Breast epithelium (tissue), 4 donors: ENCODE measurements at regions not wholly inside any gene's neighbourhood (a gene's known extent, or its start where the extent isn't known, plus 50 kb on each side); places are given as distances from the start of the nearest gene placed in this dataset.
A peak's percentile ranks its signal among the peaks of the same experiment; 100 is the strongest.

Source experiments
- DNase-seq, 2 donors: peaks; one replicate each; pipeline ENCODE4 v3.0.0-alpha.2; 2019; ENCODE audit warnings: low spot score in 2 of 2
- H3K27ac ChIP-seq, 2 donors: fragments of 200-600 bp; sonication (generic) in 1 of 2; one replicate each; pipeline ENCODE4 v1.5.1; 2016 to 2019; ENCODE audit warnings: mild to moderate bottlenecking in 1 of 2
- H3K27me3 ChIP-seq, 2 donors: fragments of 200-600 bp; sonication (generic) in 1 of 2; one replicate each; pipeline versions ENCODE4 v1.5.1 to v1.6.0; 2017 to 2019; ENCODE audit warnings: control low read depth in 1 of 2, mild to moderate bottlenecking in 1 of 2
- H3K36me3 ChIP-seq: fragments of 200-600 bp; one replicate; pipeline ENCODE4 v1.5.1; 2019
- H3K4me1 ChIP-seq, 2 donors: fragments of 200-600 bp; sonication (generic); one replicate each; pipeline ENCODE4 v1.5.1; 2016 to 2019; ENCODE audit warnings: control low read depth in 1 of 2
- H3K4me3 ChIP-seq, 3 donors: fragments of 200-600 bp; sonication (generic); 1 replicate in 2 of 3; 2 replicates in 1 of 3; pipeline ENCODE4 v1.5.1; 2016 to 2019; ENCODE audit warnings: mild to moderate bottlenecking in 3 of 3, moderate library complexity in 2 of 3
- H3K9me3 ChIP-seq, 2 donors: fragments of 200-600 bp; sonication (generic) in 1 of 2; one replicate each; pipeline ENCODE4 v1.5.1; 2016 to 2019; ENCODE audit warnings: control low read depth in 1 of 2
- POLR2A ChIP-seq: fragments of 450-650 bp; IDR thresholded peaks from one replicate; pipeline ENCODE4 v1.6.1; 2016; ENCODE audit warnings: antibody characterized with exemption, mild to moderate bottlenecking, moderate library complexity
- POLR2AphosphoS5 ChIP-seq, 3 donors: sonication (generic); formaldehyde crosslinking; IDR thresholded peaks; one replicate each; pipeline ENCODE4 v1.6.1; 2017; ENCODE audit warnings: antibody characterized with exemption in 3 of 3
- intact Hi-C: fragments of 100-400 bp; cut with DNase I; formaldehyde crosslinking; loops from one replicate; pipeline ENCODE4 v1.15.1; 2023; ENCODE audit warnings: low total_unique reads
- TF ChIP-seq, protein P1 (sequence below), 3 donors: fragments of 450-650 bp; IDR thresholded peaks; one replicate each; pipeline ENCODE4 v1.5.1; 2016 to 2017; ENCODE audit warnings: antibody characterized with exemption in 3 of 3, mild to moderate bottlenecking in 3 of 3, moderate library complexity in 3 of 3

DNA sequence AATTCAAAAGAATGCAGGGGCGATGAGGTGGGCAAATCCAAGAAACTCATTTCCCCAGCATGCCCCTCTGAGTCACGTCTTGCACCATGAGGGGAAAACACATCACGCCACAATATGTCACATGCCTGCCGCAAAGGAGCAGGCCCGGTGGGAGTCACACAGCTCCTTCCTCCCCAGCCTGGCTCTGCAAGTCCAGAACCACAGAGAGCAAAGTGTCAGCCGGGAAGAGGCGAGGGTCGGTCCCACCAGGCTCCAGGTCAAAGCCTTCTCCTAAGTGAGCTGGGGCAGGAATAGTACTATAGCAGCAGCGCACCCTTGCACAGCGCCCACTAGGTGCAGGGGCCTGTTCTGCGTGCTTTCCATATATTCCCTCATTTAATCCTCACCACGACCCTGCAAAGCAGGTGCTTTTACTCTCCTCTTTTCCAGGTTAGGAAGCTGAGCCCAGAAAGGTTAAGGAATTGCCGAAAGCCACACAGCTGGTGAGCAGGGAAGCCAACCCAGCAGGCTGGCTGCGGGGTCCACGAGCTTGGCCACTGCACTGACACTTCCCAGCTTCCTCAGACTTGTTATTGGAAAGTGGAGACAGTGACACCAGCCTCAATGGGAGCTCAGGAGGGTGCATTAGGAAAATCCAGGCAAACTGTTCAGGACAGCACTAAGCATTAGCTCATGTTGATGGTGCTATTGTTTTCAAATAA is 94.0 kb upstream of the ZMIZ1 start:
- TF ChIP-seq, protein P1, sequence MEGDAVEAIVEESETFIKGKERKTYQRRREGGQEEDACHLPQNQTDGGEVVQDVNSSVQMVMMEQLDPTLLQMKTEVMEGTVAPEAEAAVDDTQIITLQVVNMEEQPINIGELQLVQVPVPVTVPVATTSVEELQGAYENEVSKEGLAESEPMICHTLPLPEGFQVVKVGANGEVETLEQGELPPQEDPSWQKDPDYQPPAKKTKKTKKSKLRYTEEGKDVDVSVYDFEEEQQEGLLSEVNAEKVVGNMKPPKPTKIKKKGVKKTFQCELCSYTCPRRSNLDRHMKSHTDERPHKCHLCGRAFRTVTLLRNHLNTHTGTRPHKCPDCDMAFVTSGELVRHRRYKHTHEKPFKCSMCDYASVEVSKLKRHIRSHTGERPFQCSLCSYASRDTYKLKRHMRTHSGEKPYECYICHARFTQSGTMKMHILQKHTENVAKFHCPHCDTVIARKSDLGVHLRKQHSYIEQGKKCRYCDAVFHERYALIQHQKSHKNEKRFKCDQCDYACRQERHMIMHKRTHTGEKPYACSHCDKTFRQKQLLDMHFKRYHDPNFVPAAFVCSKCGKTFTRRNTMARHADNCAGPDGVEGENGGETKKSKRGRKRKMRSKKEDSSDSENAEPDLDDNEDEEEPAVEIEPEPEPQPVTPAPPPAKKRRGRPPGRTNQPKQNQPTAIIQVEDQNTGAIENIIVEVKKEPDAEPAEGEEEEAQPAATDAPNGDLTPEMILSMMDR (IDR thresholded peaks at IDR 0.05), result peak in 2 of 3 donors; percentile 34 to 53
- TF ChIP-seq POLR2AphosphoS5 (IDR thresholded peaks at IDR 0.05) (peak in 2 of 3 donors; percentile 36 to 95), POLR2A (no peak)
- peak overlapping the region; percentile 47 to 70 (median 59) for H3K4me3 ChIP-seq
- DNase-seq, result peak in 1 of 2 donors; percentile 61
- peaks cover 16 to 17% of the 10 kb centered on the region in 2 donors for H3K4me1 ChIP-seq
- H3K27ac ChIP-seq, result peak overlapping the region; percentile 100
- H3K9me3 ChIP-seq, result no peaks in the 10 kb centered on the region
- no peaks in the 10 kb centered on the region for H3K36me3 ChIP-seq
- intact Hi-C loops, result no loop called here
- no peaks in the 10 kb centered on the region for H3K27me3 ChIP-seq

DNA sequence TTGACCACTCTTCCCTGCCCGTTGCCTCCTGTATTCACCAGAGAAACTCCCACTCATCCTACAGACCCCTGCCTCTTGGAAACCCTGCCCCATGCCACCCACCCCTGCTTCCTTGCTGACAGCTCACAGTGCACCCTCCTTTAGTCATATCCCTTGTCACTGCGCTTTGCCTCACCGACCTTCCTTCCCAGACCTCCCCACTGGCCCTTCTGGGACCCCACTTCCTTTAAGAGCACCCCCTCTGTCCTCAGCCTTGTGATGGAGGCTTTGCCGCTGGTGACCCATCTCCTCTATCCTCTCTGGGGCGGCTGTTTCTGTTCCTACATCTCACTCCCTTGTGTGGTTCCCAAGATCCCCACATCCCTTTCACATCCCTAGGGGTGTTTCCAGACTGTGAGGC is 92.8 kb upstream of the ZMIZ1 start:
- Histone ChIP-seq H3K27ac (peak overlapping the region in 1 of 2 donors; percentile 100), H3K36me3 (no peaks in the 10 kb centered on the region), H3K4me1 (peaks cover 16 to 17% of the 10 kb centered on the region in 2 donors), H3K27me3 (no peaks in the 10 kb centered on the region), H3K9me3 (no peaks in the 10 kb centered on the region), H3K4me3 (no peak overlapping the region)
- TF ChIP-seq POLR2AphosphoS5 (IDR thresholded peaks at IDR 0.05), result no peak
- no peak for TF ChIP-seq POLR2A
- TF ChIP-seq, protein P1 (IDR thresholded peaks at IDR 0.05), result no peak
- no peak for DNase-seq
- intact Hi-C loops, result no loop called here

DNA sequence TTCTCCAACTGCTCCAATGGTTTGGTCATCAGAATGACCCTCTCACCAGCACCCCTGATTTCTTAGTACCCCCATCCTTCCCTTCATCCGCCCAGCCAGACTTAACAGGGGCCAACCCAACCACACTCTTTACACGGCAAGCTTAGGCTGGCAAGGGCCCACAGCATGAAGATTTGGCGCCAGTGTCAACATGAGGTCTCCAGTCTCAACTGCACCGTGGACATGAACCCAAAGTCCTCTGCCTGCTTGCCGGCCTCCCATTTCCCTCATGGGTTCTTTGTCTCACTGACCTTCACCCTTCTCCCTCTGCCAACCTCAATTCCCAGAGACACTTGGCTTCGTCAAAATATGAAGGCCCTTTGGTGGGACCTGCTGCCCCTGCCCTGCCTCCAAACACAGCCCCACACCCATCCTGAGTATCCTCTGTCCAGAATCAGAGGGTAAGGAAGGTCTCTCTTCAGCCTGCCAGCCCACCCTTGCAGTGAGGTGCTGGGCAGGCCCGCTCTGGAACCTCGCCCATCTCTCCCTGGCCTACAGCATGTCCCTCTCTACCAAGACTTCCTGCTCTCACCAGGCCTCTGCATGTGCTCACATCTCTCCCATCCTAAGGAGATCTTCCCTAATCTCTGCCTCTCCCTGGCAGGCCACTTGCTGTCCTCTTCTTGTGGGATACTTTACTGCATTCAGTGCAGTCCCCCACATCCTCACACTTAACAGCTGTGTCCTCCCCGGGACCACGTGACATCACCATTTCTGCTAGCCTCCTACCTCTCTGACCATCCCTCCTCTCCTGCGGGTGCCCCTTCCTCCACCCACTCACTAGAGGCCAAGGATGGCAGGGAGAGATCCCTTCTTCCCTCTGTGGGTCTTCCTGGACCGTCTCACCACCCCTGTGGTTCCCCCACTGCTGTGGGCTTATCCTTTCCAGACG is 91.7 kb upstream of the ZMIZ1 start:
- H3K36me3 ChIP-seq, result no peaks in the 10 kb centered on the region
- peak overlapping the region; percentile 60 to 63 for H3K27ac ChIP-seq
- TF ChIP-seq POLR2A (no peak), POLR2AphosphoS5 (IDR thresholded peaks at IDR 0.05) (no peak)
- TF ChIP-seq, protein P1 (IDR thresholded peaks at IDR 0.05), result no peak
- DNase-seq, result no peak
- H3K9me3 ChIP-seq, result no peaks in the 10 kb centered on the region
- intact Hi-C loops, result no loop called here
- no peak overlapping the region for H3K4me3 ChIP-seq
- H3K27me3 ChIP-seq, result no peaks in the 10 kb centered on the region
- peaks cover 16% of the 10 kb centered on the region in 2 donors for H3K4me1 ChIP-seq

DNA sequence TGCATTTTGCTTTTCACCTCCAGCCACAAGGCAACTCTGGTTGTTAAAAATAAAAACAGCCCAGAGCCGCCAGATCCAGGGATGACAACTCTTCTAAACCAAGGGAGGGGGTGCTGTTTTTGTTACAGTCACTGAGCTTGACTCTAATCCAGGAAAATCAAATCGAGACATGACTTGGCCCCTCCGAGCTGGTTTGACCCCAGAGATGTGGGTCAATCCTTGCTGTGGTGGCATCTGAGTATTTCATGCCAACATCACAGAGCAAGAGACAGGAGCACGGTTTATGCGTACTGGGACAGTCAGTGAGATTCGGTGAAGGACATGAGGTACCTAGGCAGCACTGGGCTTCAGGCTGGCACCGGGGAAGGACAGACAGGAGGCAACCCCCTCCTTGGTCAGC is 88.8 kb upstream of the ZMIZ1 start:
- H3K36me3 ChIP-seq, result no peaks in the 10 kb centered on the region
- no peak overlapping the region for H3K4me3 ChIP-seq
- H3K4me1 ChIP-seq, result peaks cover 2% of the 10 kb centered on the region in 2 donors
- TF ChIP-seq POLR2A, result no peak
- TF ChIP-seq, protein P1 (IDR thresholded peaks at IDR 0.05), result no peak
- no peak for TF ChIP-seq POLR2AphosphoS5 (IDR thresholded peaks at IDR 0.05)
- intact Hi-C loops, result no loop called here
- no peak for DNase-seq
- no peaks in the 10 kb centered on the region for H3K9me3 ChIP-seq
- H3K27ac ChIP-seq, result no peak overlapping the region
- no peaks in the 10 kb centered on the region for H3K27me3 ChIP-seq

DNA sequence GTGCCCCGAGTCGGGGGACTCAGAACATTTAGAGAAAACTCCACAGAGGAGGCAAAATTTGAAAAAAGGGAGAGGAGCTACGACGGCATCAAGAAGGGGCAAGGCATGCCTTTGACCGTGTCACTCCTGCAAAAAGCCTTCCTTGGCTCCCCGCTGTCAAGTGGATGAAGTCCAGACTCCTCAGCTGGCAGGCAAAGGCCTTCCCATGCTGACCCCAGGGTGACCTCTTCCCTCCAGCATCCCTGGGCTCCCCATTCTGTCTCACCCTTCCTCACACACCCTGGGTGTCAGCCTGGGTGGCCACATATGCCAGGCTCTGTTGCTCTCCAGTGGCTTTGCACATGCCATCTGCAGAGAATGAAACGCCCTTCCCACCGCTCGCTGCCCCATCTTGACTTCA is 88.4 kb upstream of the ZMIZ1 start:
- Histone ChIP-seq H3K27ac (no peak overlapping the region), H3K9me3 (no peaks in the 10 kb centered on the region), H3K4me3 (no peak overlapping the region), H3K27me3 (no peaks in the 10 kb centered on the region), H3K36me3 (no peaks in the 10 kb centered on the region), H3K4me1 (no peaks in the 10 kb centered on the region)
- no peak for DNase-seq
- intact Hi-C loops, result no loop called here
- TF ChIP-seq POLR2AphosphoS5 (IDR thresholded peaks at IDR 0.05) (no peak), POLR2A (no peak)
- TF ChIP-seq, protein P1 (IDR thresholded peaks at IDR 0.05), result no peak
